AG10803 (cell line): ENCODE measurements at regions not wholly inside any gene's neighbourhood (a gene's known extent, or its start where the extent isn't known, plus 50 kb on each side); places are given as distances from the start of the nearest gene placed in this dataset.

Experiments
- DNase-seq: peaks from one replicate; pipeline ENCODE4 v3.0.0; 2010; ENCODE audit warnings: low read depth
- H3K4me3 ChIP-seq: 2 replicates; pipeline ENCODE4 v1.5.1; 2011; ENCODE audit warnings: mild to moderate bottlenecking, low read length, control low read depth
- TF ChIP-seq, protein P1 (sequence below): conservative IDR thresholded peaks from 2 replicates; pipeline ENCODE4 v1.5.1; 2011; ENCODE audit warnings: mild to moderate bottlenecking, low read length, control low read depth, inconsistent platforms

DNA sequence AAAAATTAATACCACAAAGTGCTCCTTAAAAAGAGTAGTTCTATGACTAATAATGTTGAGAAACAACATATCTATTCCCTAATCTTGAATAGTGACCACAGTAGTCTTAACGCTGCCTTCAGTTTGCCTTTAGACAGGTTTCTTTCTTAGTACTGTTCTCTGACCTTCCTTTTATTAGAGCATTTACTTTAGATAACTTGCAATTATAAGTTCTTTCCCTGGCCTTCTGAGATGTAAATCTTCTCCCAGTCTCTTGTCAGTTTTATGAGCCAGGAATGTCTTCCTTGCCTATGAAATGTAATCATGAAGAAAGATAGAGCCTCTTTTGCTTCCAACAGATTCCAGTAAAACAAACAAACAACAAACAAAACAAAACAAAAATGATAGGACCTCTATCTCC lies 1119.8 kb upstream of the LRRTM3 start:
- TF ChIP-seq, protein P1, sequence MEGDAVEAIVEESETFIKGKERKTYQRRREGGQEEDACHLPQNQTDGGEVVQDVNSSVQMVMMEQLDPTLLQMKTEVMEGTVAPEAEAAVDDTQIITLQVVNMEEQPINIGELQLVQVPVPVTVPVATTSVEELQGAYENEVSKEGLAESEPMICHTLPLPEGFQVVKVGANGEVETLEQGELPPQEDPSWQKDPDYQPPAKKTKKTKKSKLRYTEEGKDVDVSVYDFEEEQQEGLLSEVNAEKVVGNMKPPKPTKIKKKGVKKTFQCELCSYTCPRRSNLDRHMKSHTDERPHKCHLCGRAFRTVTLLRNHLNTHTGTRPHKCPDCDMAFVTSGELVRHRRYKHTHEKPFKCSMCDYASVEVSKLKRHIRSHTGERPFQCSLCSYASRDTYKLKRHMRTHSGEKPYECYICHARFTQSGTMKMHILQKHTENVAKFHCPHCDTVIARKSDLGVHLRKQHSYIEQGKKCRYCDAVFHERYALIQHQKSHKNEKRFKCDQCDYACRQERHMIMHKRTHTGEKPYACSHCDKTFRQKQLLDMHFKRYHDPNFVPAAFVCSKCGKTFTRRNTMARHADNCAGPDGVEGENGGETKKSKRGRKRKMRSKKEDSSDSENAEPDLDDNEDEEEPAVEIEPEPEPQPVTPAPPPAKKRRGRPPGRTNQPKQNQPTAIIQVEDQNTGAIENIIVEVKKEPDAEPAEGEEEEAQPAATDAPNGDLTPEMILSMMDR = no peak
- no peak for DNase-seq
- H3K4me3 ChIP-seq = no peak overlapping the region

DNA sequence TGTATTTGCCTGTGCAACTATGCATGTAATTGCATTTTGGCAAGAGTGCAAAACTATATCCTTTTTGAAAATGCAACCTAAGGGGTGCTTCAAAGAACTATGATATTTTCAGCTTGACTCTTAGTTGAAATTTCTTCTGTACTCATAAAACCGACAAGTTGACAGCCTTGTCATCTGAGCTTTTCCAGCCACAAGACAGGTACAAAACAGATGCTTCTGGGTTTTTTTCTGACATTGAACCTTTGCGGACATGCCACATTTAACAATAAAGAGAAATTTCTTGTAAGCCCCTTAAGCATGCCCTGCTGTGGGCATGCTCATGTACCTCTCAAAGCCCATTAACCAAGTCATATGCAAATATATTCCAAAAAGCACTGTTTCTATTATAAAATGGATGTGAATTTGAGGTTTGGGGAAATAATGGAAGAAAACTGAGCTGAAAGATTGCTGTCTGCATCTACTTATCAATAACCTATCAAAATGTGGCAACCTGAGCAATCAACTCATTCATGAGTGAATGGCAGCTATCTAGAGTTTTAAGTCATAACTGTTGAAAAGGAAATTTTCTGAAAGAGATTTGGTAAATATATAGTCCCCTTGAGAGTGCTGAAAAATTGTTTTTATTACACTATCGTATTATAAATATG lies 1117.0 kb upstream of the LRRTM3 start:
- TF ChIP-seq, protein P1 = no peak
- no peak for DNase-seq
- H3K4me3 ChIP-seq = no peak overlapping the region

DNA sequence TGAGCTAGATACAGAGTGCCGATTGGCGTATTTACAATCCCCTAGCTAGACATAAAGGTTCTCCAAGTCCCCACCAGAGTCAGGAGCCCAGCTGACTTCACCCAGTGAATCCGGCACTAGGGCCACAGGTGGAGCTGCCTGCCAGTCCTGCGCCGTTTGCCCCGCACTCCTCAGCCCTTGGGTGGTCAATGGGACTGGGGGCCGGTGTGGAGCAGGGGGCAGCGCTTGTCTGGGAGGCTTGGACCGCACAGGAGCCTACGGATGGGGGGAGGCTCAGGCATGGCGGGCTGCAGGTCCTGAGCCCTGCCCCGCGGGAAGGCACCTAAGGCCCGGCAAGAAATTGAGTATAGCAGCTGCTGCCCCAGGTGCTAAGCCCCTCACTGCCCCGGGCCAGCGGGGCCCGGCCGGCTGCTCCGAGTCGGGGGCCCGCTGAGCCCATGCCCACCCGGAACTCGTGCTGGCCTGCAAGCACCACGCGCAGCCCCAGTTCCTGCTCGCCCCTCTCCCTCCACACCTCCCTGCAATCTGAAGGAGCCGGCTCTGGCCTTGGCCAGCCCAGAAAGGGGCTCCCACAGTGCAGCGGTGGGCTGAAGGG lies 1113.8 kb upstream of the LRRTM3 start:
- H3K4me3 ChIP-seq = no peak overlapping the region
- TF ChIP-seq, protein P1 = no peak
- DNase-seq = no peak

DNA sequence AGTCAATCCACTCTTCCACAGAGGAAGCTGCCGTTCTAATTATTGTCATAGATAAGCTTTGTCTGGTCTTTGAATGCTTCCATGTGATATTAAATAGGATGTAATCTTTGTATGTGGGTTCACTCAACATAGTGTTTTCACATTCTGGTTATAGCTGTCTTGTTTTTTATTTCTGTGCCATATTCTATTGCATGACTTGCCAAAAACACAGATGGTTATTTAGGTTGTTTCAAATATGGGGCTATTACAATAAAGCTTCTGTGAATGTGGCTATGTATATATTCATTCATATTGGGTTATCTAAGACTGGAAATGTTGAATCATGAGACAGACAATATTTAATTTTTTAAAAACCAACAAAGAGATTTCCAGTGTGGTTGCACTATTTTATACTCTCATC lies 1109.3 kb upstream of the LRRTM3 start:
- TF ChIP-seq, protein P1 = no peak
- no peak overlapping the region for H3K4me3 ChIP-seq
- no peak for DNase-seq

DNA sequence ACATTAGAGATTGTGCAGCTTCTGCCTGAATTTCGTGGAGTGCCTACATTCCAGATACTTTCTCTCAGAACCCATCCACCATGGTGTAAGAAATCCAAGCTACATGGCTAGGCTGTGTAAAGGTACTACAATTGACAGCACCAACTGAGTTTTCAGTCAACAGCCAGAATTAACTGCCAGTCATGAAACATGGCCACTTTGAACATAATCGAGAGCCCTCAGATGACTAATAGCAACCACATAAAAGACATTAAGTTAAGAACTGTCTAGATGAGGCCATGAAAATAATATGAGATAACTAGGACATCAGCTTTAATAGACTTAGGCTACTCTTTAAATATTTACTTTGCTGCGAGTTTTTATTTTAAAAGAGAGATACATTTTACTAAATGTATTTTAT lies 1106.8 kb upstream of the LRRTM3 start:
- TF ChIP-seq, protein P1 = no peak
- H3K4me3 ChIP-seq = no peak overlapping the region
- no peak for DNase-seq

DNA sequence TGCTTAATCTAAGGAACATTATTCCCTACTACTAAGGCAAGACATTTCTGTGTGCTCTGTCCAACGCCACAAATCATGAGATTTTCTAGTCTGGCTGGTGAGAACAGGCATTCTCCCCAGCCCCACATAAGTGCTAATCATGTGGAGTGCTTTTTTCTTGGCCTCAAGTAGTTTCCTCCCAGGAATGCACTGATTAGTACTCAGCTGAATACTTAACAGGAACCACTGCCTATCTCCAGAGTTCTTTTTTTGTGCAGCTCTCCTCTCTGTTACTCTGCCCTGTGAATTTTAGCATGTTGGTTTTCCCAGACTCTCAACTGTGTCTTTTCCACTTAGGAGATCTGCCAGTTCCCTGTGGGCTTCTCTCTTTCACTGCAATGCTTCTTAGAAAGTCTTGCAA lies 1098.5 kb upstream of the LRRTM3 start:
- TF ChIP-seq, protein P1 = no peak
- H3K4me3 ChIP-seq = no peak overlapping the region
- no peak for DNase-seq

DNA sequence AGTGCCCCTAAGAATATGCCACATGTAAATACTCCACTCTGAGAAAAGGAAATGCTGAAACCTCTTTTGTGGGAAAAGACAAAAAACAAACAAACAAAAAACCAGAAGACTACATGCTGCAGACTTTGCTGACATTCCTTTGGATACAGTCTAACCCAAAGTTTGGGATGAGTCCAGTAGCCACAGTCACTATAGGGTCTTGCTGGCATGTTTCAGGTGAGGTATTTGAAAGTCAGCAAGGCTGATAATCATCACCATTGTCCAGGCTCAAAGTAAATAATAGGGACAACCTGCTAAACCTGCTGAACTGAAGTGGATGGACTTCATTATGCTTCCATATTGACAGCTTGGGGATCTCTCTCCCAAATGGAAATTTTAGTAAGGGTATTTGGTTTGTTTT lies 1087.0 kb upstream of the LRRTM3 start:
- H3K4me3 ChIP-seq = no peak overlapping the region
- DNase-seq = no peak
- TF ChIP-seq, protein P1 = no peak
